Fibroblast of villous mesenchyme (primary cell): ENCODE measurements at regions not wholly inside any gene's neighbourhood (a gene's known extent, or its start where the extent isn't known, plus 50 kb on each side); places are given as distances from the start of the nearest gene placed in this dataset.

Experiments used
- DNase-seq: peaks from one replicate; pipeline ENCODE4 v3.0.0-alpha.2; 2010; ENCODE audit warnings: low read depth
- H3K4me3 ChIP-seq: 2 replicates; pipeline ENCODE4 v1.5.1; 2011; ENCODE audit warnings: low read depth, mild to moderate bottlenecking, low read length
- TF ChIP-seq, protein P1 (sequence below): IDR thresholded peaks from 2 replicates; pipeline ENCODE4 v1.5.1; 2012; ENCODE audit warnings: low read depth, mild to moderate bottlenecking, low read length; ENCODE audit not compliant: insufficient read depth

DNA sequence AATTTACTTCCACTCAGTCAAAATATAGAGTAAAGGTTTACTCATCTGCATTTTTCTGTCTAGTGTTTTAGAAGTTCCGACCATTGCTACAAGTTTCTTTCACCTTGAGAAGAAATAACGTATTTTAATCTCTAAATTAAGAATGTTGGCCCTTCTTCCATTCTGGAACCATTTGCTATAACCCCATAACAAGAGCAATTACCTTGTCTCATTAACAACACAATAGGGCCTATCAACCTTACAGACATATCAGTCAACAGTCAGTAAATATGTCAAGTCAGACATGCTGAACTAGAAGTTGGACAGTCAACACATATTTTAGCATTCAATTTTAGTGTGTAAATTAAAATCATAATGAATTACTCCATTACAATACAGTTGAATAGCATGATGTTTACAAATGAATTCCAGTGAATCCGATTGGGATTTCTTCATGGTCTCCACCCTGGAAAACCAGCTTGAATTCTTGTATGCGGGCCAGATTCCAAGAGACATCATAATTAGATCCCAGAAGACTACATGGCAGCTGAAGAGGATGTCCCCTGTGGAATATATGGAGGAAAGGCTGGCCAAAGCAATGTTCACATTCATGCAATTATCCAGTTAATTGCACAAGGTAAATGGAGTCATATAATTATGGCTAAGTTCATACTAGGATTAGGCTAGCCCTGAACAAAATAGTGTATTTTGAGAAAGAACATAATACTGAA lies 196.2 kb upstream of the TARS1 start:
- TF ChIP-seq, protein P1, sequence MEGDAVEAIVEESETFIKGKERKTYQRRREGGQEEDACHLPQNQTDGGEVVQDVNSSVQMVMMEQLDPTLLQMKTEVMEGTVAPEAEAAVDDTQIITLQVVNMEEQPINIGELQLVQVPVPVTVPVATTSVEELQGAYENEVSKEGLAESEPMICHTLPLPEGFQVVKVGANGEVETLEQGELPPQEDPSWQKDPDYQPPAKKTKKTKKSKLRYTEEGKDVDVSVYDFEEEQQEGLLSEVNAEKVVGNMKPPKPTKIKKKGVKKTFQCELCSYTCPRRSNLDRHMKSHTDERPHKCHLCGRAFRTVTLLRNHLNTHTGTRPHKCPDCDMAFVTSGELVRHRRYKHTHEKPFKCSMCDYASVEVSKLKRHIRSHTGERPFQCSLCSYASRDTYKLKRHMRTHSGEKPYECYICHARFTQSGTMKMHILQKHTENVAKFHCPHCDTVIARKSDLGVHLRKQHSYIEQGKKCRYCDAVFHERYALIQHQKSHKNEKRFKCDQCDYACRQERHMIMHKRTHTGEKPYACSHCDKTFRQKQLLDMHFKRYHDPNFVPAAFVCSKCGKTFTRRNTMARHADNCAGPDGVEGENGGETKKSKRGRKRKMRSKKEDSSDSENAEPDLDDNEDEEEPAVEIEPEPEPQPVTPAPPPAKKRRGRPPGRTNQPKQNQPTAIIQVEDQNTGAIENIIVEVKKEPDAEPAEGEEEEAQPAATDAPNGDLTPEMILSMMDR, result no peak
- no peak overlapping the region for H3K4me3 ChIP-seq
- no peak for DNase-seq

DNA sequence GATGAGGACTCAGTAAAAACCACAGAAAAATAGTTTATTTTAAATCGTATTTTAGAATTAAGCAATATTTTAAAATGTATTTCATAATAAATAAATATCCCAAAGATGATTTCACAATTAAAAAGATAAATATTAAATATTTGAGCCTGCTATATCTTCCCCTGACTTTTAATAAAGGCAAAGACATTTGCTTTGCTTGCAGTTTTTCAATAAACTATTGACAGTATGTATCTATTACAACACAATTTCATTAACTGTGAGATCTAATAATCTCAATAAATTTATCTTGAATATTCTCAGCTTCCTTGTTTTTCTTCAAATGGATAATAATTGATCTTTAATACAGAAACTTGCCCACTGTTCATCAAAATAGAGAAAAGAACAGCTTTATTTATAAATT lies 186.2 kb upstream of the TARS1 start:
- DNase-seq, result no peak
- TF ChIP-seq, protein P1, result no peak
- H3K4me3 ChIP-seq, result no peak overlapping the region

DNA sequence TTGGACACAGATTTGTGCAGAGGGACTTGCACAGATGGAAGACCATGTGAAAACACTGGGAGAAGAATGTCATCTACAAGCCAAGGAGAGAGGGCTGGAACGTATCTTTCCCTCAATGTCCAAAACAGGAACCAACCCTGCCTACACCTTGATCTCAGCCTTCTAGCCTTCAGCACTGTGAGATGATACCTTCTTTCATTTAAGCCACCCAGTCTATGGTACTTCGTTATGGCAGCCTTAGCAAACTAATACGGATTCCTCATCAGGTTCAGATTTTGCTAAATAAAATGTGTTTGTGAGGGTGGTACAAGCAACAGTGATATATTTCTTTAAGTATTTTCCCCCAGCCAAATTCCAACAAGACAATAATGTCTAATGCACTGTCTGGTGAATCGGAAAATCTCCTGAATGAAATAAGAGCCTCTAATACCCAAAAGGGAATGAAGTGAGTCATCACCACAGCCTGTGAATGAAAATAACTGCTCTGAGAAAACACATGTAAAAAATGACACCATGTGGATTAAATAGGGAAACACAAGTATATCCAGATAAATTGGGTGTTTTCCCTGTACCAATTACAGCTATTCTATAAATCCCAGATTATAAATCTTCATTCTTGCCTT lies 182.8 kb upstream of the TARS1 start:
- TF ChIP-seq, protein P1, result no peak
- no peak overlapping the region for H3K4me3 ChIP-seq
- peak; percentile 68 for DNase-seq

DNA sequence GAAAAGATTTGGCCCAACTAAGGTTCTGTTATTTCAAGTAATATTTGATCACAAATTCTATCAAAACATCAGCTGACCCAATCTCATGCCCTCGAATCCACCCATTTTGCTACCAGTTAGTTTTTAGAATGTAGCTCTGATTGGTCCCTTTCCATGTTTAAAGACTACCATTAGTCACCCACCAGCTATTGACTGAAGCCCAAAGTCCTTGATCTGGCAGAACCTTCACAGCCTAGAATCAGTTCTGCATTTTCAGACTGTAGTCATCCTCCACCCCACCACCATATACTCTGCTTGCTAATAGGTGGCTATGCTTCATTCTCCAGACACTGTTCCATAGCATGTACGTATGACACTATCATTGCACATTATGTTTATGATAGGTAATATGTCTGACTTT lies 182.2 kb upstream of the TARS1 start:
- H3K4me3 ChIP-seq, result no peak overlapping the region
- TF ChIP-seq, protein P1, result no peak
- no peak for DNase-seq

DNA sequence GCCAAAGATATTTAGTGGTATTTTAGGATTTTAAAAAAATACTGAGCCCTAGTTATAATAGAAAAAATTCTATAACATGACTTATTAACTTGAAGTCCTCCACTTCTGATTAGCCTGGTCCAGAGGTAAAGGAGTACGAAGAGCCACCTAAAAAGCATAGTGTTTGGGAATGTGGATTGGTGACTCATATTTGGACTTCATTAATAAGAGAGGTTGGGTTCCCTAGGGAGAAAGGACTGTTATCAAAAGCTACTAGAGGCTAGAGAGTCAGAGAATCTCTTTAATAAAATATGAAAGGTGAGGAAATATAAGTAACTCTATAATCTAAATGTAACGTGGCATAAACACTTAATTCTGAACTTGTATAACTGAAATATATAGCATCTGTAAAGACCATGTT lies 180.7 kb upstream of the TARS1 start:
- DNase-seq, result no peak
- TF ChIP-seq, protein P1, result no peak
- H3K4me3 ChIP-seq, result no peak overlapping the region

DNA sequence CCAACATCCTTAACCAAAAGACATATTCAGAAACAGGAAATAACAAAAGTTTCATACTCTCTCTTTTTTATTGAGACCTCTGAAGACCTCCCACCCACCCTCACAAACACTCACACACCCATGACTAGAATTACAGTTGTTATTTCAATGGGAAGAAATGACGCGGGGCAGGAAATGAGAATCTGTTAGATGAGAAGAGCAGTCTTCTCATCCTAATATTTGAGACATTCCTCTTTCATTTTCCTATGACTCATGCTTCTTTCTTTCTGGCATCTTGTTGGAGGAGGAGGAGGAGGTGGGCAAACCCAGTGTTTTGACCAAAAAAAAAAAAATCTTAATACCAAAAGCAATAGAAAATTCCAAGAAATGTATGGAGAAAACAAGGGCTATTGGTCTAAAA lies 179.5 kb upstream of the TARS1 start:
- no peak overlapping the region for H3K4me3 ChIP-seq
- peak; percentile 33 for DNase-seq
- TF ChIP-seq, protein P1, result no peak
